K562 (cell line): ENCODE measurements at regions not wholly inside any gene's neighbourhood (a gene's known extent, or its start where the extent isn't known, plus 50 kb on each side); places are given as distances from the start of the nearest gene placed in this dataset.
A peak's percentile ranks its signal among the peaks of the same experiment; 100 is the strongest.

Experiments
- ATAC-seq: fragments of 200-7000 bp; cut with Tn5 transposase; 3 replicates; pipeline ENCODE4 v1.9.1; 2020; ENCODE audit warnings: moderate library complexity
- BruUV-seq: library from RNA; stranded (reverse); fragments of 400-500 nt; replicated peaks from 2 replicates; lab custom pipeline; 2021; lab: Mats Ljungman, UMichigan
- CTCF ChIA-PET: fragments of 300-600 bp; formaldehyde crosslinking; extraction: SDS; loops from one replicate; lab custom pipeline; 2021; ENCODE audit warnings: low intra/inter-chr PET ratio; lab: Yijun Ruan, JAX
- POLR2A ChIA-PET: fragments of 300-600, 350-650 bp; sonication (Branson Sonifier 250); formaldehyde crosslinking; extraction: SDS; loops from one replicate; lab custom pipeline; 2021; ENCODE audit warnings: antibody characterized with exemption, inconsistent platforms; lab: Yijun Ruan, JAX
- DNase-seq, 4 experiments: peaks; one replicate each; pipeline versions ENCODE4 v3.0.0 to v3.0.0-alpha.2; 2011 to 2018; ENCODE audit warnings: low spot score in 3 of 4, mixed read lengths in 3 of 4; ENCODE audit errors: extremely low read depth in 1 of 4
- FAIRE-seq: peaks from 2 replicates; lab custom pipeline; 2011; peaks lifted over from hg19 to GRCh38; lab: Jason Lieb, UNC
- H2AFZ ChIP-seq: 2 replicates; pipeline ENCODE4 v1.6.0; 2011; ENCODE audit warnings: low read depth, low read length, control low read depth, inconsistent platforms
- H3K27ac ChIP-seq: fragments of 200-600 bp; 3 replicates; pipeline ENCODE4 v1.8.0; 2011; ENCODE audit warnings: low read depth, mild to moderate bottlenecking, control low read depth, inconsistent platforms, low read length, moderate library complexity, mixed read lengths; ENCODE audit errors: extremely low read depth
- H3K27me3 ChIP-seq, 2 experiments: fragments of 300-600 bp in 1 of 2; 2 replicates in 1 of 2; 3 replicates in 1 of 2; pipeline versions ENCODE4 v1.6.0 to v1.8.0; 2011; ENCODE audit warnings: inconsistent platforms in 2 of 2, low read length in 2 of 2, mild to moderate bottlenecking in 1 of 2, mixed read lengths in 1 of 2, moderate library complexity in 1 of 2; ENCODE audit not compliant: control insufficient read depth in 2 of 2, insufficient read depth in 2 of 2
- H3K36me3 ChIP-seq: fragments of 300-600 bp; 3 replicates; pipeline ENCODE4 v1.8.0; 2011; ENCODE audit warnings: mild to moderate bottlenecking, low read length, inconsistent platforms; ENCODE audit not compliant: control insufficient read depth, insufficient read depth
- H3K4me1 ChIP-seq, 2 experiments: fragments of 200-600 bp in 1 of 2; replicated peaks in 1 of 2; 2 replicates in 1 of 2; 3 replicates in 1 of 2; pipeline versions ENCODE4 v1.5.1 to v1.8.0; 2011; ENCODE audit warnings: inconsistent platforms in 2 of 2, low read length in 2 of 2, mild to moderate bottlenecking in 1 of 2, mixed read lengths in 1 of 2, moderate library complexity in 1 of 2; ENCODE audit not compliant: control insufficient read depth in 2 of 2, insufficient read depth in 2 of 2
- H3K4me2 ChIP-seq: 2 replicates; pipeline ENCODE4 v1.6.1; 2011; ENCODE audit warnings: low read length, control low read depth, inconsistent platforms, mixed read lengths; ENCODE audit not compliant: insufficient read depth
- H3K4me3 ChIP-seq: fragments of 200-600 bp; sonication (generic), shearing (Covaris generic); 2 replicates; pipeline ENCODE4 v1.5.1; 2016; ENCODE audit warnings: control low read depth, inconsistent platforms
- H3K79me2 ChIP-seq: fragments of 200-600 bp; 3 replicates; pipeline ENCODE4 v1.8.0; 2011; ENCODE audit warnings: low read length, inconsistent platforms; ENCODE audit not compliant: control insufficient read depth, insufficient read depth
- H3K9ac ChIP-seq, 2 experiments: 2 replicates each; pipeline versions ENCODE4 v1.6.0 to v1.6.1; 2011; ENCODE audit warnings: low read depth in 2 of 2, low read length in 2 of 2, control low read depth in 1 of 2, inconsistent platforms in 1 of 2, mild to moderate bottlenecking in 1 of 2, mixed read lengths in 1 of 2; ENCODE audit not compliant: insufficient read depth in 1 of 2
- H3K9me1 ChIP-seq: one replicate; pipeline ENCODE4 v1.6.0; 2011; ENCODE audit warnings: inconsistent platforms, mild to moderate bottlenecking, low read length, moderate library complexity; ENCODE audit not compliant: control insufficient read depth, insufficient read depth
- H3K9me3 ChIP-seq: replicated peaks from 2 replicates; pipeline ENCODE4 v1.5.1; 2011; ENCODE audit warnings: low read depth, low read length, inconsistent platforms; ENCODE audit not compliant: control insufficient read depth, insufficient read depth
- H4K20me1 ChIP-seq: replicated peaks from 2 replicates; pipeline ENCODE4 v1.6.1; 2011; ENCODE audit warnings: low read length, inconsistent platforms, mixed read lengths; ENCODE audit not compliant: control insufficient read depth, insufficient read depth
- CBX8 ChIP-seq: fragments of 200-600 bp; sonication (generic); IDR thresholded peaks from 2 replicates; pipeline ENCODE4 v1.6.1; 2012; ENCODE audit warnings: borderline replicate concordance, mixed run types, low read depth, mild to moderate bottlenecking, moderate library complexity, mixed read lengths, low read length, control low read depth, inconsistent platforms; ENCODE audit not compliant: poor library complexity, severe bottlenecking; ENCODE audit errors: extremely low read depth
- FOXJ3 ChIP-seq: sonication (generic); formaldehyde crosslinking; IDR thresholded peaks from 2 replicates; pipeline ENCODE4 v1.4.0; 2020; ENCODE audit warnings: mild to moderate bottlenecking, missing genetic modification reagents
- FUS ChIP-seq: fragments of 200-400 bp; formaldehyde crosslinking; optimal IDR thresholded peaks from 2 replicates; pipeline ENCODE3; 2017; ENCODE audit warnings: low read depth, low read length
- HDGF ChIP-seq: fragments of 450-650 bp; IDR thresholded peaks from 2 replicates; pipeline ENCODE4 v1.6.1; 2016
- MAFF ChIP-seq: IDR thresholded peaks from 2 replicates; pipeline ENCODE4 v1.6.1; 2012; ENCODE audit warnings: low read length, improper control_type of control experiment
- NCOA4 ChIP-seq: fragments of 450-650 bp; IDR thresholded peaks from 2 replicates; pipeline ENCODE4 v1.6.1; 2018; ENCODE audit warnings: mild to moderate bottlenecking; ENCODE audit not compliant: partially characterized antibody
- PATZ1 ChIP-seq: fragments of 250-450 bp; sonication (Bioruptor Pico); IDR thresholded peaks from 2 replicates; pipeline ENCODE4 v1.5.0; 2020; ENCODE audit warnings: mild to moderate bottlenecking, borderline replicate concordance
- PBX2 ChIP-seq, 2 experiments: IDR thresholded peaks in 1 of 2; conservative IDR thresholded peaks in 1 of 2; 2 replicates each; pipeline ENCODE4 v1.6.1; 2016; ENCODE audit warnings: low read depth in 2 of 2, mild to moderate bottlenecking in 1 of 2, missing compliant biosample characterization in 1 of 2, missing genetic modification characterization in 1 of 2, moderate library complexity in 1 of 2
- POLR2A ChIP-seq: fragments of 450-650 bp; conservative IDR thresholded peaks from 2 replicates; pipeline ENCODE4 v1.6.1; 2016
- RHOXF2B ChIP-seq: fragments of 250-450 bp; sonication (Bioruptor Pico); conservative IDR thresholded peaks from 2 replicates; pipeline ENCODE4 v1.5.1; 2021
- TBP ChIP-seq: optimal IDR thresholded peaks from 2 replicates; pipeline ENCODE3; 2011; ENCODE audit warnings: low read depth, low read length, improper control_type of control experiment
- TFAM ChIP-seq: fragments of 250-450 bp; sonication (Bioruptor Pico); conservative IDR thresholded peaks from 2 replicates; pipeline ENCODE4 v1.5.0; 2021; ENCODE audit warnings: mild to moderate bottlenecking, moderate library complexity
- THAP12 ChIP-seq: fragments of 250-450 bp; sonication (Bioruptor Pico); IDR thresholded peaks from 2 replicates; pipeline ENCODE4 v1.9.0; 2021; ENCODE audit warnings: mild to moderate bottlenecking, inconsistent platforms
- WGBS: fragments of 100-300 bp; shearing (Covaris generic); methylation state at CpG from one replicate; pipeline ENCODE4 v1.1.6; 2016; ENCODE audit warnings: low coverage, mixed read lengths; ENCODE audit not compliant: insufficient coverage; ENCODE audit errors: missing lambda C conversion rate; 5-methylcytosine and 5-hydroxymethylcytosine counted together
- in situ Hi-C: fragments of 300-500 bp; cut with MboI; formaldehyde crosslinking; loops from 4 replicates; pipeline ENCODE4 v1.15.0; 2018; ENCODE audit warnings: inconsistent platforms, mixed read lengths
- intact Hi-C: fragments of 100-400 bp; cut with micrococcal nuclease; formaldehyde crosslinking; loops from 2 replicates; pipeline ENCODE4 v1.14.2; 2022

GRCh38 chr21:38985568-38986378 lies 180.0 kb downstream of the ETS2 start (continued):
- TF ChIP-seq PATZ1: no peak
- TF ChIP-seq POLR2A: no peak
- TF ChIP-seq TFAM (CRISPR knock-in tag): no peak
- no peak for TF ChIP-seq CBX8
- TF ChIP-seq RHOXF2B: no peak

GRCh38 chr21:38984982-38985567 lies 179.3 kb downstream of the ETS2 start:
- Histone ChIP-seq H3K36me3 (no peaks in the 10 kb centered on the region), H4K20me1 (peaks cover 3% of the 10 kb centered on the region; the same call in 1 of the 2 replicates), H3K4me1 (peaks cover 13 to 23% of the 10 kb centered on the region in 2 experiments), H3K27ac (no peak overlapping the region), H3K4me3 (no peak overlapping the region), H3K4me2 (peak overlapping the region; percentile 58; the same call in 1 of the 2 replicates), H3K27me3 (peaks cover 33 to 53% of the 10 kb centered on the region in 2 experiments), H2AFZ (no peak overlapping the region), H3K9ac (no peak overlapping the region), H3K79me2 (no peaks in the 10 kb centered on the region), H3K9me1 (no peaks in the 10 kb centered on the region), H3K9me3 (no peaks in the 10 kb centered on the region)
- FAIRE-seq (peak; percentile 44), ATAC-seq (no peak), DNase-seq (no peak)
- 4% methylated on average over 11 of the region's 11 CpGs for WGBS
- in situ Hi-C loops (no loop called here), intact Hi-C loops (no loop called here)
- ChIA-PET CTCF (interaction anchor here (0.9 kb wide), 1 partner anchor 7 kb away, joined by 4 read pairs; no protein-coding TSS in a partner anchor), POLR2A (interaction anchor here (0.5 kb wide), 1 partner anchor 609 kb away, joined by 3 read pairs; no protein-coding TSS in a partner anchor)
- BruUV-seq: no TSS peak
- TF ChIP-seq FUS (no peak), MAFF (no peak), FOXJ3 (CRISPR knock-in tag) (no peak), THAP12 (CRISPR knock-in tag) (no peak), NCOA4 (no peak), HDGF (no peak), TBP (no peak), PBX2 (CRISPR knock-in tag; IDR thresholded peaks at IDR 0.05; ENCODE audit: low read depth) (no peak), PBX2 (tag; conservative IDR thresholded peaks at IDR 0.05; ENCODE audit: low read depth) (peak; percentile 34; the same call in 1 of the 2 replicates)
